ENCODE measurements at regions not wholly inside any gene's neighbourhood (a gene's known extent, or its start where the extent isn't known, plus 50 kb on each side); places are given as distances from the start of the nearest gene placed in this dataset.

DNA sequence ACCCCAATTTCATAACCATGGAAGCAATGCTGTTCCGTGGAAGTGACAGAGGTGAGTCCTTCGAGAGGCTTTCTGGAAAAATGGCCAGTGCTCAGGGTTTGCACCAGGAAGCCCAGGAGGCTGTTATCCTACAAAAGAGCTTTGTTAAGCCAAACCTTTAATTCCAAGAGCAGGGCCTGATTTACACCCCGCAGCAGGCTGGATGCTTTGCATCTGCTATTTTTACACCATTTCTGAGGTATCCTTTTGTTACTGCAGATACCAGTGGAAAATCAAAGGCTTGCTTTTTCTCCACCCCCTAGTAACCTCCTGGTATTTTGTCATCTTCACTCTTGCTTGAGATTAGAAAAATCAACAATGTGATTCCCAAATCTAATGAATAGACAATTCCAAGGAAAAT is 380.6 kb downstream of the SOX11 start:
- no peak for DNase-seq (ENCODE audit: extremely low spot score, unreplicated experiment)
- H3K4me1 Mint-ChIP-seq (ENCODE audit: unreplicated experiment): peaks cover 46% of the 10 kb centered on the region
- H3K27me3 Mint-ChIP-seq: no peaks in the 10 kb centered on the region
- TF ChIP-seq, protein P1, sequence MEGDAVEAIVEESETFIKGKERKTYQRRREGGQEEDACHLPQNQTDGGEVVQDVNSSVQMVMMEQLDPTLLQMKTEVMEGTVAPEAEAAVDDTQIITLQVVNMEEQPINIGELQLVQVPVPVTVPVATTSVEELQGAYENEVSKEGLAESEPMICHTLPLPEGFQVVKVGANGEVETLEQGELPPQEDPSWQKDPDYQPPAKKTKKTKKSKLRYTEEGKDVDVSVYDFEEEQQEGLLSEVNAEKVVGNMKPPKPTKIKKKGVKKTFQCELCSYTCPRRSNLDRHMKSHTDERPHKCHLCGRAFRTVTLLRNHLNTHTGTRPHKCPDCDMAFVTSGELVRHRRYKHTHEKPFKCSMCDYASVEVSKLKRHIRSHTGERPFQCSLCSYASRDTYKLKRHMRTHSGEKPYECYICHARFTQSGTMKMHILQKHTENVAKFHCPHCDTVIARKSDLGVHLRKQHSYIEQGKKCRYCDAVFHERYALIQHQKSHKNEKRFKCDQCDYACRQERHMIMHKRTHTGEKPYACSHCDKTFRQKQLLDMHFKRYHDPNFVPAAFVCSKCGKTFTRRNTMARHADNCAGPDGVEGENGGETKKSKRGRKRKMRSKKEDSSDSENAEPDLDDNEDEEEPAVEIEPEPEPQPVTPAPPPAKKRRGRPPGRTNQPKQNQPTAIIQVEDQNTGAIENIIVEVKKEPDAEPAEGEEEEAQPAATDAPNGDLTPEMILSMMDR (conservative IDR thresholded peaks at IDR 0.05): no peak
- H3K4me3 Mint-ChIP-seq: peak overlapping the region; percentile 55
- peak overlapping the region; percentile 68 for H3K27ac Mint-ChIP-seq
- no peaks in the 10 kb centered on the region for H3K36me3 Mint-ChIP-seq
- no peaks in the 10 kb centered on the region for H3K9me3 Mint-ChIP-seq

DNA sequence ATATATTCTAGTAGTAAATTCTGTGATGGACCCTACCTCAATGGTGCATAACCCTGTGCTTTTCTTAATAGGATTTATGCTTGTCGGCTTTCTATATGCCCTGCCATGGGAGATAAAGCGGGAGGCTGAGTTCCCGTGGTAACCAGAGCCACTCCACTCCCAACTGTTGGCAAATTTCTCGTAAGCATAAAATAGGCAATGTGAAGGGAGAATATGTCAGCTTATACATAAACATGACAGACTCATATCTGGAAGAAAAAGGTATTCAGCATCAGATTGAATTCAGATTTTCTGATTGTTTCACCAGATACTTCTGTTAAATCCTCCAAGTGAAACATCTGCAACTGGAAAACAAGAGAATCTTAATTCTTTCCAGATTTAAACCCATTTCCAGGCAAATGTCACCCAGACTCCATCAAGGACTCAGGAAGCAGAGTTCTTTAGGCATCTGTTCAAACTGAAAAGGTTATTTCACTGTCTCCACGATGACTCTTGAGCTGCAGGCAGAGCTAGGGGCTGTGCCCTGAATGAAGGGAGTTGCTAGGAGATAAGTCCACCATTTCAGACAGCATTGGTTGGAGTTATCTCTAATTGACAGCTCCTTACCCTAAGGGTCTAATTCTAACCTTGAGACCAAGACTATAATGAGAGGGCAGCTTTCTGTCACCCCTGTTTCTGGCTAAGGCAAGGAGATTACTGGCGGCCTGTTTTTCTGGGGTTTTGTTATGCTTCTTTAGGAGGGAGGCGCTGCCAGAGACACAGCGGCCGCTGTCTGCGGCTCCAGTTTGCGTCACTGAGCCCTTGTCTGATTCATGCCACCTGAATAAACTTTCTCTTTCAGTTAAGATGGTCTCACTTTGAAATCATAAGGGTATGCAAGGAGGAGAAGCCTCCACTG is 381.3 kb downstream of the SOX11 start:
- H3K27ac Mint-ChIP-seq: peak overlapping the region; percentile 68
- DNase-seq (ENCODE audit: extremely low spot score, unreplicated experiment): no peak
- H3K4me3 Mint-ChIP-seq: peak overlapping the region; percentile 78
- H3K36me3 Mint-ChIP-seq: no peaks in the 10 kb centered on the region
- no peaks in the 10 kb centered on the region for H3K9me3 Mint-ChIP-seq
- H3K4me1 Mint-ChIP-seq (ENCODE audit: unreplicated experiment): peaks cover 46% of the 10 kb centered on the region
- H3K27me3 Mint-ChIP-seq: no peaks in the 10 kb centered on the region
- TF ChIP-seq, protein P1 (conservative IDR thresholded peaks at IDR 0.05): no peak

DNA sequence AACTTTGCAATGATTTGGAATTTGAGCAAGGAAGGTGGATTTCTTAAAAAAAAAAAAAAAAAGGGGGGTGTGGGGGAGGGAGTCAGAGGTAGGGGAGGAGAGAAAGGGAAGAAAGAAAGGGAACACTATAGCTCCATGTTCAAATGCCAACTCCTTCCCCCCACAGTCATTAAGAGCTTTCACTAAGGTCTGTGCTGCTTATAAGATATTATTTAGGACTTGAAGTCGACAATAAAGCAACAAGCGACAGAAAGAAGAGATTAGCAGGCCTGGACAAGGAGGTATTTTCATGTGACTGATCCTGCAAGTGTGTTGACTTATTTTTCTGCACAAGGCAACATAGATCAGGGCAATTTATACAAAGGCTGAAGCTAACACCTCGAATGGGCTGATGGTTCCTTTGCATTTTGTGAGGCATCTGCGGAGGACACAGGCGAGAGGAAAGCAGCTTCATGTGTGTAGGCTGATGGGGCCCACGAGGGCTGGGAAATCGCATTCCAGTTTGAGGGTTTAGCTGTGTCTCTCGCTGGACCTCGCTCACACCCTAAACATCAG is 382.0 kb downstream of the SOX11 start:
- H3K27ac Mint-ChIP-seq: peak overlapping the region; percentile 68
- no peaks in the 10 kb centered on the region for H3K36me3 Mint-ChIP-seq
- H3K4me3 Mint-ChIP-seq: peak overlapping the region; percentile 78
- H3K9me3 Mint-ChIP-seq: no peaks in the 10 kb centered on the region
- no peak for DNase-seq (ENCODE audit: extremely low spot score, unreplicated experiment)
- no peaks in the 10 kb centered on the region for H3K27me3 Mint-ChIP-seq
- H3K4me1 Mint-ChIP-seq (ENCODE audit: unreplicated experiment): peaks cover 47% of the 10 kb centered on the region
- TF ChIP-seq, protein P1 (conservative IDR thresholded peaks at IDR 0.05): no peak

DNA sequence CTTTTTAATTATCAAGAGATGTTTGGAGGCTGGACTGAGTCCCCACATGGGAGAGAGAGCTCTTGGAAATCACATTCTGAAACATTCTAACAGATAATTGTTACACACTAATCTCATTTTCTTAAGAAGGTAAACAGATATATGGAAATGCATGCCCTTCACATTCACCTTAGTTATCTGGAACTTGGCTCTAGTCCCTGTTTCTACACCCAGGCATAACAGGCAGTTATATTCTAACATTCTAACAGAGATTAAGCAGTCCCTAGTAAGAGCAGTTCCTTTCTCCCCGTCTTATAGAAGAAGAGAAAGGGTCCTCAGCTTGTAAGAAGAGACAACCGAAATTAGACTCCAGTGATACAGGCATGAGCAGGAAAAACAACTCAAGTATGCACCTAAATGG is 385.4 kb downstream of the SOX11 start:
- Mint-ChIP-seq H3K9me3 (no peaks in the 10 kb centered on the region), H3K27me3 (no peaks in the 10 kb centered on the region), H3K4me3 (no peak overlapping the region), H3K4me1 (ENCODE audit: unreplicated experiment) (peaks cover 52% of the 10 kb centered on the region), H3K27ac (no peak overlapping the region), H3K36me3 (peaks cover 4% of the 10 kb centered on the region)
- DNase-seq (ENCODE audit: extremely low spot score, unreplicated experiment): no peak
- TF ChIP-seq, protein P1 (conservative IDR thresholded peaks at IDR 0.05): no peak

DNA sequence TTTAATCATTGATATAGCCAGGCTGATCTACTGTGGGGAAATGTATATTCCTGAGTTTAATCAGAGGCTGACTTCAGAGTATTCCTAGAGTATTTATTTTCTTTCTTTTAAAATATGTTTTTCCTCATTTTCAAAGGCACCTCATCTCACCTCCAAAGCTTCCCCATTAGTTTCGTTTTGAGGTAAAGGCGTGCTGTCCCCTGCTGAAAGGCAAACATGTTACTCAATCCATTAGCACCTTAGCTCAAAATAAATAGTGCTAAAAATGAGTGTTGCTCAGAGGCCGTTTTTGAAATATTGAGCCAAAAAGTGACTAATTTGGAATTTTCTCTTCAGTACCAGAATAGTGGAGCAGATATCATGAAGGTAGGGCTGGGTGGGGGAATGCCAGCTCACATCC is 386.2 kb downstream of the SOX11 start:
- Mint-ChIP-seq H3K36me3 (peaks cover 4% of the 10 kb centered on the region), H3K27me3 (no peaks in the 10 kb centered on the region), H3K4me3 (no peak overlapping the region), H3K27ac (no peak overlapping the region), H3K4me1 (ENCODE audit: unreplicated experiment) (peaks cover 49% of the 10 kb centered on the region), H3K9me3 (no peaks in the 10 kb centered on the region)
- TF ChIP-seq, protein P1 (conservative IDR thresholded peaks at IDR 0.05): no peak
- no peak for DNase-seq (ENCODE audit: extremely low spot score, unreplicated experiment)

All from type B pancreatic cell (in vitro differentiated cells).